GM12892 (cell line): ENCODE measurements at regions not wholly inside any gene's neighbourhood (a gene's known extent, or its start where the extent isn't known, plus 50 kb on each side); places are given as distances from the start of the nearest gene placed in this dataset.

ENCODE experiments used
- POLR2A ChIP-seq: IDR thresholded peaks from 2 replicates; pipeline ENCODE4 v1.6.1; 2011; ENCODE audit warnings: low read depth, low read length, control low read depth
- POLR2AphosphoS5 ChIP-seq: IDR thresholded peaks from 2 replicates; pipeline ENCODE4 v1.6.1; 2011; ENCODE audit warnings: low read depth, low read length, control low read depth

DNA sequence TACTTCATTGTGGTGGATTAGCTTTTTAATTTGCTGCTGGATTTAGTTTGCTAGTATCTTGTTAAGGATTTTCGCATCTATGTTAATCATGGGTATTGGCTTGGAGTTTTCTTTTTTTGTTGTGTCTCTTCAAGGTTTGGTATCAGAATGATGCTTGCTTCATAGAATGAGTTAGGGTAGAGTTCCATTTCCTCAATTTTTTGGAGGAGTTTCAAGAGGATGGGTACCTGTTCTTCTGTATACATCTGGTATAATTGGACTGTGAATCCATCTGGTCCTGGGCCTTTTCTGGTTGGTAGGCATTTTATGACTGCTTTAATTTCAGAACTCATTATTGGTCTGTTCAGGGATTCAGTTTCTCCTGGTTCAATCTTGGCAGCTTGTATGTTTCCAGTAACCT is 335.6 kb downstream of the EDEM1 start:
- TF ChIP-seq POLR2A (no peak), POLR2AphosphoS5 (no peak)
